ENCODE measurements at regions not wholly inside any gene's neighbourhood (a gene's known extent, or its start where the extent isn't known, plus 50 kb on each side); places are given as distances from the start of the nearest gene placed in this dataset.

DNA sequence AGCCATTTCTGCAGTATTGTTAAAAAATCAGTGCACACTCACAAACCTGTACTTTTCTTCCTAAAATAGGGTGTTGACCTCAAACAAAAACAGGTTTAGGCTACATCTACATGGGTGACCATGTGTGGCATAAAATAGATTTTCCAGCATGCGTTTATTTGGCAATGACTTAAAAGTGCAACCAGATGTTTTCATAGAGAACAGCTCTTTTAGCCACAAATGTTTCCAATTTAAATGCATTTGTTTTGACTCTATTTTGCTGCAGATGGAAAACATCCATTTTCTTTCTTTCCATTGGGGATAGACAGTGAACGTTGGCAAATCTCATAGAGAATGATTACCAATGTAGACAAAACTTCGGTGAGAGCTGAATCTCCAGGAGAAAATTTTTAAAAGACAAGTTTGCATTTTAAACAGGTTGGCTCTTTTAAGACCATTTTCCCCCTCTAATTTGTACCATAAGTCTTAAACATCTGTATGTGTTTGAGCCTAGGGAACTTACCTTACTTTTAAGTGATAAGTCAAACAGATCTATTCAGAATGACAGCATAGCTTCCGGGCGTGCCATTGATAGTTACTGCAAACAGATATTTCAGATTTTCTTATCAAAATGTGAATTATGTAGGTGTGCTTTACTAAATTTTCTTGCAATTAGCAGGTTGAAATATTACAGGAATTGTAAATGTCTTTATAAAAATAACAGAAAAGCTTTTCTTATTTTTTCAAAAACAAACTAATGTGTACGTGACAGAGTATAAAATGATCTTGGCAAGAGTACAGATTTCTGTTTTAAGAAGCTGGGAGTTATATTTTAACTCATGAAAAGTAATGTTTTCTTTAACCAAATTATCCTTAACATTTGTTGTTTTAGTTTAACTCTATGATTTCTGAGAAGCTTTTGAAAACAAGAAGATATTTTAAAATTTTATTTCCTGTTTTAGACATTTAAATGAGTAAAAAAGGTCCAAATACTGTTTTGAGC is 144.9 kb downstream of the HGF start:
- Histone ChIP-seq H3K27me3 (ENCODE audit: control insufficient read depth, insufficient read depth) (no peaks in the 10 kb centered on the region), H3K4me1 (ENCODE audit: control insufficient read depth, insufficient read depth, low read length) (no peaks in the 10 kb centered on the region), H3K27ac (ENCODE audit: low read length) (no peak overlapping the region), H3K4me3 (ENCODE audit: low read length) (no peak overlapping the region), H3K9me3 (ENCODE audit: control insufficient read depth, low read length) (no peaks in the 10 kb centered on the region)
- intact Hi-C loops (cut with DNase I), result no loop called here
- DNase-seq, result no peak
- WGBS, result 61% methylated on average over 6 of the region's 6 CpGs
- ATAC-seq, result no peak

GRCh38 chr7:81624021-81624592 is 145.7 kb downstream of the HGF start:
- Histone ChIP-seq H3K27ac (ENCODE audit: low read length) (no peak overlapping the region), H3K4me1 (ENCODE audit: control insufficient read depth, insufficient read depth, low read length) (no peaks in the 10 kb centered on the region), H3K4me3 (ENCODE audit: low read length) (no peak overlapping the region), H3K27me3 (ENCODE audit: control insufficient read depth, insufficient read depth) (no peaks in the 10 kb centered on the region), H3K9me3 (ENCODE audit: control insufficient read depth, low read length) (no peaks in the 10 kb centered on the region)
- intact Hi-C loops (cut with DNase I), result no loop called here
- no peak for DNase-seq
- 84% methylated on average over 1 of the region's 1 CpG for WGBS
- ATAC-seq, result no peak

DNA sequence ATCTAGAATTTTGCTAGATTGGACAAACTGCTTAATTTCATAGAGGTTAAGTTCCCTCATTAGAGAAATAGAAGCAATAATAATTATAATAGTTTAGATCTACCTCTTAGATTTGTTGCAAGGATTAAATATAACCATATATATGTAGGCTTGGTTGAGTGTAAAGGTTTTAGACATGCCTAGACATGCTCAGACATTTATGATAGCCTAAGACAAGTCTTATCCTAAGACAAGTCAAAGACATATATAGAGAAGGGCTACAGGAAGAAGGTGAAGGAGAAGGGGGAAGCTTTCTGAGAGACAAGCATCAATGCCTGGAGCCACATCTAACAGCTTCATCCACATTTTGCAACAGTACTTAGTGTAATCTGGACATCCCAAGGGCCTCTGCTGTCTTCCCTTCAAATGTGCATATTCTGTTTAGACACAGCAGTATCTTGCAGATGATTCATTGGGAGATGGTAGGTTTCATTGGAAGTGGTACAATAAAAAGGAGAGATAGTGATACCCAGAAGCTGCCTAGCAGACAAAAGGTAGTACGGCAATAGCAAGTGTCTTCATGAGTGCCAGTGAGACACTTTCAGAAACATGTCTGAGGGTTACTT is 146.5 kb downstream of the HGF start:
- 91% methylated on average over 1 of the region's 1 CpG for WGBS
- no peak overlapping the region for H3K27ac ChIP-seq (ENCODE audit: low read length)
- ATAC-seq, result no peak

DNA sequence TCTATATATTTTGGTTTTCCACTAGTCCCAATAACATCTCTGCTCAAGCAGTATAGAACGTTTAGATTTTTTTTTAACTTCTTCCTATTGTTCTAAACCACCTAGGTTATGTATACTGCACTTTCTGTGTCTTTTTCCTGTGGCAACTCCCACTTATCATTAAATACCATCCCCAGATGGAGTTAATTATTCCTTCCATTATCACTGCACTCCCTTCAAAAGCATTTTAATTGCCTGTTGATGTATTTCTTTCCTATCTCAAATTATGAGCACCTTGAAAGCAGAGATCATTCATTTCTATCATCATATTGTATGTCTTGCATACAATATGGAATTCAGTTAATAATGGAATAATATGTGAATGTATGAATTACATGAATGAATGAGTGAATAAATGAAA is 148.0 kb downstream of the HGF start:
- no peaks in the 10 kb centered on the region for H3K9me3 ChIP-seq (ENCODE audit: control insufficient read depth, low read length)
- ATAC-seq (no peak), DNase-seq (no peak)
- no peak overlapping the region for H3K27ac ChIP-seq (ENCODE audit: low read length)
- intact Hi-C loops (cut with DNase I), result no loop called here
- WGBS, result 64% methylated on average over 1 of the region's 1 CpG
- H3K27me3 ChIP-seq (ENCODE audit: control insufficient read depth, insufficient read depth), result no peaks in the 10 kb centered on the region
- H3K4me1 ChIP-seq (ENCODE audit: control insufficient read depth, insufficient read depth, low read length), result no peaks in the 10 kb centered on the region
- no peak overlapping the region for H3K4me3 ChIP-seq (ENCODE audit: low read length)

More for the DNA sequence above, 146.5 kb downstream of the HGF start:
- H3K9me3 ChIP-seq (ENCODE audit: control insufficient read depth, low read length), result no peaks in the 10 kb centered on the region
- intact Hi-C loops (cut with DNase I), result no loop called here
- H3K4me1 ChIP-seq (ENCODE audit: control insufficient read depth, insufficient read depth, low read length), result no peaks in the 10 kb centered on the region
- no peak for DNase-seq
- no peaks in the 10 kb centered on the region for H3K27me3 ChIP-seq (ENCODE audit: control insufficient read depth, insufficient read depth)
- no peak overlapping the region for H3K4me3 ChIP-seq (ENCODE audit: low read length)

GRCh38 chr7:81618396-81619014 is 151.3 kb downstream of the HGF start:
- no peak overlapping the region for H3K4me3 ChIP-seq (ENCODE audit: low read length)
- H3K27ac ChIP-seq (ENCODE audit: low read length), result no peak overlapping the region
- no peaks in the 10 kb centered on the region for H3K4me1 ChIP-seq (ENCODE audit: control insufficient read depth, insufficient read depth, low read length)
- H3K27me3 ChIP-seq (ENCODE audit: control insufficient read depth, insufficient read depth), result no peaks in the 10 kb centered on the region
- ATAC-seq (peak in 1 of 2 donors; percentile 59), DNase-seq (no peak)
- no peaks in the 10 kb centered on the region for H3K9me3 ChIP-seq (ENCODE audit: control insufficient read depth, low read length)
- intact Hi-C loops (cut with DNase I), result no loop called here
- WGBS, result 87% methylated on average over 4 of the region's 4 CpGs

- ATAC-seq, result no peak
- intact Hi-C loops (cut with DNase I), result no loop called here
- DNase-seq, result no peak
- Histone ChIP-seq H3K27ac (ENCODE audit: low read length) (no peak overlapping the region), H3K4me1 (ENCODE audit: control insufficient read depth, insufficient read depth, low read length) (no peaks in the 10 kb centered on the region), H3K4me3 (ENCODE audit: low read length) (no peak overlapping the region), H3K27me3 (ENCODE audit: control insufficient read depth, insufficient read depth) (no peaks in the 10 kb centered on the region), H3K9me3 (ENCODE audit: control insufficient read depth, low read length) (no peaks in the 10 kb centered on the region)
- 80% methylated on average over 3 of the region's 3 CpGs for WGBS
These were observed 152.9 kb downstream of the HGF start for GRCh38 chr7:81616951-81617350.

DNA sequence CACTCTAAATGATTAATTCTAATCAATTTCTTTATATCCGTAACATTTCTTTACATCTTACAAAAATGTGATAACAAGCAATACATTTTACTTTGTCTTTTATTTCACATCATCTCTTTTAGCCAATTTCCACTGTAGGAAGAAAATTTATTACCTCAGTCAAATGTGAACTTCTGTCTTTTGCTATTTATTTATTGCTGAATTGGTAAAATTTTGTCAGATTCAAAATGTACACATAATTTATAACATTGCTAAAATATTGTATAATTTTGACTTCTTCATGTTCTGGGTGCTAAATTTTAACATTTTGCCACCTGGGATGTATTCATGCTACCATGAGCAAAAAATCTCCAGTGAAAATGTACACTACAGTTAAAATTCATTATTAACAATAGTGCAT is 158.0 kb downstream of the HGF start:
- DNase-seq, result no peak
- H3K9me3 ChIP-seq (ENCODE audit: control insufficient read depth, low read length), result no peaks in the 10 kb centered on the region
- intact Hi-C loops (cut with DNase I), result no loop called here
- no peaks in the 10 kb centered on the region for H3K27me3 ChIP-seq (ENCODE audit: control insufficient read depth, insufficient read depth)
- 92% methylated on average over 1 of the region's 1 CpG for WGBS
- no peak overlapping the region for H3K4me3 ChIP-seq (ENCODE audit: low read length)
- ATAC-seq, result no peak
- H3K27ac ChIP-seq (ENCODE audit: low read length), result no peak overlapping the region
- H3K4me1 ChIP-seq (ENCODE audit: control insufficient read depth, insufficient read depth, low read length), result no peaks in the 10 kb centered on the region

DNA sequence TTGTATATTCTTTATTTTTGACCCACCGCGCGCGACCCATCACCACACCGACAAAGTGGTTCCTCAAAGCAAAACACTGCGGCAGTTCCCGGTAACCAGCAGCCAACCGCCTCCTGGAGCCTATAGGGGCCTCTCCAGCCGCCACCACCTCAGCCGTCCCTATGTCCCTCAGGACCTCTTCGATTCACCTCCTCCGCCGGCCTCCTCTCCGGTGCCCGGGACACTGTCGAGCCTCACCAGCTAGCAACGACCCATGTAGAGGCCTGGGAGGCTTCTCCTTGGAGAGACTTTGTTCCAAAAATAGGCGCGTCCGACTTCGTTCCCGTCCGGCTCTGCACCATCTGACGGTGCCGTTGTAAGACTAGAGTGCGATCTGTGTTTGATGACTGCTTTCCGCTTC is 158.8 kb downstream of the HGF start:
- Histone ChIP-seq H3K27ac (ENCODE audit: low read length) (no peak overlapping the region), H3K4me1 (ENCODE audit: control insufficient read depth, insufficient read depth, low read length) (no peaks in the 10 kb centered on the region), H3K9me3 (ENCODE audit: control insufficient read depth, low read length) (no peaks in the 10 kb centered on the region), H3K4me3 (ENCODE audit: low read length) (no peak overlapping the region), H3K27me3 (ENCODE audit: control insufficient read depth, insufficient read depth) (no peaks in the 10 kb centered on the region)
- WGBS, result 81% methylated on average over 27 of the region's 27 CpGs
- ATAC-seq (no peak), DNase-seq (no peak)
- intact Hi-C loops (cut with DNase I), result no loop called here

DNA sequence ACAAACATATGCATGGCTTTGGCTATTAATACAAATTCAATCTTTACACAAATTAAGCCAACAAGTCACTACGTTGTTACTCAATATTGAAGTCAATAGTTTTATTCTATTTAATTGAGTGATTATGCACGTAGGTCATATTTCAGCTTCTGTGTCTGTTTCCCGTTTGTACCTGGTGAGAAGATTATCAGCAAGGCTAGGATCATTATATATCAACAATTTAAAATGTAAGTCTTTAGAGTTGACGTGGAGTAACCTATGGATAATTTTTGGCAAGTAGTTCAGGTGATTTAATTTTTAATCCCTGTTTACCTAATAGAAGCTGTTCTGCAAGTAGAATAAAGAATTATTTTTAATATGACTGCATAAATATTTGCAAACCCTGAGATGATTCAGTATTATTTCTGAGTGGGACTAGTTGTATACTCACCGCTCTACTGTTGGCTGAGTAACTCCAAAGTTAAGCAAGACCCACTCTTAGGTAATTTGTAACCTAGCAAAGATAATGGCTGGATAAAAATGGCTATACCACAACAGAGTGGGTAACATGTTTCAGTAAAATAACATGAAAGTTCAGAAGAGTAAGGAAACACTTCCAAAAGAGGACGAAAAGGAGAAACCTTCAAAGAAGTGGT is 161.0 kb downstream of the HGF start:
- no peak for DNase-seq
- no peaks in the 10 kb centered on the region for H3K9me3 ChIP-seq (ENCODE audit: control insufficient read depth, low read length)
- H3K4me3 ChIP-seq (ENCODE audit: low read length), result no peak overlapping the region
- no peak for ATAC-seq
- WGBS, result 89% methylated on average over 6 of the region's 6 CpGs
- intact Hi-C loops (cut with DNase I), result no loop called here
- no peaks in the 10 kb centered on the region for H3K27me3 ChIP-seq (ENCODE audit: control insufficient read depth, insufficient read depth)
- no peaks in the 10 kb centered on the region for H3K4me1 ChIP-seq (ENCODE audit: control insufficient read depth, insufficient read depth, low read length)
- H3K27ac ChIP-seq (ENCODE audit: low read length), result no peak overlapping the region

GRCh38 chr7:81607987-81608386 is 161.9 kb downstream of the HGF start:
- intact Hi-C loops (cut with DNase I), result no loop called here
- Histone ChIP-seq H3K27me3 (ENCODE audit: control insufficient read depth, insufficient read depth) (no peaks in the 10 kb centered on the region), H3K9me3 (ENCODE audit: control insufficient read depth, low read length) (no peaks in the 10 kb centered on the region), H3K4me1 (ENCODE audit: control insufficient read depth, insufficient read depth, low read length) (no peaks in the 10 kb centered on the region), H3K4me3 (ENCODE audit: low read length) (no peak overlapping the region), H3K27ac (ENCODE audit: low read length) (no peak overlapping the region)
- no peak for ATAC-seq
- DNase-seq, result no peak

Measured in right cardiac atrium (tissue), 5 donors.